Hypothalamus (tissue), 51 donors: ENCODE measurements at regions not wholly inside any gene's neighbourhood (a gene's known extent, or its start where the extent isn't known, plus 50 kb on each side); places are given as distances from the start of the nearest gene placed in this dataset.

Experiments
- DNase-seq, 51 donors: peaks; one replicate each; lab custom pipeline; 2025; lab: John Stamatoyannopoulos, UW

DNA sequence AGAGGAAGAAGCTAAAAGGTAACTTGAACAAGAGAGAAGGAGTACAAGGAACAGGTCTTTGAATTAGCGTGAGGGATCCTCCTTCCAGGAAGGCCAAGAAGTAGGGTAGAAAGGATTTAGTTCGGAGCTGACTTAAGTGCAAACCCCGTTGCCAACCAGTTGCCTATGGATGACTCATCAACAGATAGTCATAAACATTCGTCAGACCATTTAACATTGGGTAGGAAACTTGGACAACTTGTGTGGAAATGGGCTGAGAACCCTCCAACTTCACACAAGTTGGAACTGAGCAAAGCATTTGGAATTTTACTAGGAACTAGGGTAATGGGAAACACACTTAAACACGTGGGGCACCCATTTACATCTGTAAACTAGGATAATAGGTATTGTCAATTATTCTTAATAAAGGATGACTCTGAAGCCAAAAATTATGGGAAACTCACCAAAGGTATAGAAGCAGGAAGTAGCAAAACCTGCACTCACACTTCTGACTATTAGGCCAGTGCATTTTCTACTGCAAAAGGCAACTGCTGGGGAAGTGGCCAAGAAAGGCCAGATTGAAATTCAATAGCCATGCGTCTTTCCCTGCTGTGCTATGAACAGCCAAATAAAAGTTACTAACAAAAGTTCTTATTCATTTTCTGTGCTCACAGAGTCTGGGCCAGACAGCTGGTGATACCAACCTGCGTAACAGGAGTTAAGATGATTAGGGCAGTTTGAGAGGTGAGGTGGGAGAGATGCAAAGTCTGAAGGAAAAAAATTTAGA lies 174.5 kb upstream of the TMC3 start:
- DNase-seq: peak in 2 of 51 donors; percentile 5 to 19

DNA sequence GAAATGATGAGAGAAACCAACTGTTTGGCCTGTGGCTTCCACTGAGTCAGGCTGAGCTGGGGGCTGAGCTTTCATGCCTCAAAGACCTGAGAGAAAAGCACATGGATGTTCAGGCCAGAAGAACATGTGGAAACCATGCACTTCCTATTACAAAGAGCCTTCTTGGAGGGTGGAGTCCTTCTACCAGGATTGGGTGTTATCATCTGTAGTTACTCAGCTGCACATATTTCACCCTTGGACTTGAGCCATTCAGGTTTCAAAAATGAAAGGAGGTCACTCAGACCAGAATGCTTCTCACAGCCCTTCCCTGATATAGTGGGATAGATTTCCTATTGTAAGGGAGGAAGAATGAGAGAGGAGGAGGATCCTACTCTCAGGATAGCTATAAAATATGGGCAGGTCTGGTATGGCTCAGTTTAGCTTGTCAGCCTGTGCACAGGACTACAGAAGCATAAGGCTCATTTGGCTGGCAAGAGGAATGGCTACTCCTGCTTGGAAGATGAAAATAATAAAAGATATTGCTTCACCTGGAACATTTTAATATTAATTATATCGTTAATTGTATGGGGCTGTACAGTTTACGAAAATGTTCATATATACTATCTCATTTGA lies 173.6 kb upstream of the TMC3 start:
- no peak for DNase-seq

DNA sequence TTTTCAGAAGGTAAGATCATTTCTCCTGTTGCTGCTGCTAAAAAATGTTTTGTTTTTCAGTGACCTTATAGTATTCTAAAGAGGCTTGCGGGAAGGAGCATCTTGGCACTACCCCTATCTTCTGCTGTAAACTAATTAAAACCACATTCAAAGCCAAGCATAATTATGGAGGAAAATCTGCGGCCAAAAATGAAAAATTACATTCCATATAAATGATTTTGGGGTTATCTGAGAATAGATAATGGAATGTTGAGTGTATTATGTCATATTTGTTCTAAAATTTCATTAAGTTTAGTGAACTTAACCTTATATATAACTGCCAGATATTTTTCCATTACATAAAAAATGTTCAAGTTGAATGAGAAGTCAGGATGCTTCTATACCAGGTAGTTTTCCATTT lies 170.4 kb upstream of the TMC3 start:
- no peak for DNase-seq

- DNase-seq: no peak
Measured at GRCh38 chr15:81540909-81541308, 166.9 kb upstream of the TMC3 start.

DNA sequence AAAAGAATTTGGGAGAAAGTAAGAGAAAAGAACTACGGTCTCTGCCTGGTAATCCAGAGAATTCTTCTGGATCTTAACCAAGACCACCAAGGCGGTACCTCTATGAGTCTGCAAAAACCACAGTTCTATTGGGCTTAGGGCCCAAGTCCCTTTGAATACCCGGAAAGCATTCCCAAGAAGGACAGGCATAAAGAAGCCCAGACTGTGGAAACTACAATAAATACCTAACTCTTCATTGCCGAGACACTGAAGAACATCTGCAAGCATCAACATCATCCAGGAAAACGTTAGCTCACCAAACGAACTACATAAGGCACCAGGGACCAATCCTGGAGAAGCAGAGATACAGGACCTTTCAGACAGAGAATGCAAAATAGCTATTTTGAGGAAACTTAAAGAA lies 162.3 kb upstream of the TMC3 start:
- DNase-seq: no peak

- no peak for DNase-seq
Measured at GRCh38 chr15:81534124-81534523, 160.1 kb upstream of the TMC3 start.

GRCh38 chr15:81532001-81532400 lies 158.0 kb upstream of the TMC3 start:
- DNase-seq: no peak

GRCh38 chr15:81531109-81531592 lies 157.1 kb upstream of the TMC3 start:
- DNase-seq: no peak

GRCh38 chr15:81530271-81530691 lies 156.3 kb upstream of the TMC3 start:
- no peak for DNase-seq

- DNase-seq: no peak
Measured at GRCh38 chr15:81529481-81529880, 155.5 kb upstream of the TMC3 start.

GRCh38 chr15:81526029-81526428 lies 152.0 kb upstream of the TMC3 start:
- no peak for DNase-seq

GRCh38 chr15:81524496-81524895 lies 150.5 kb upstream of the TMC3 start:
- DNase-seq: no peak

- no peak for DNase-seq
Measured at GRCh38 chr15:81523867-81524266, 149.9 kb upstream of the TMC3 start.

DNA sequence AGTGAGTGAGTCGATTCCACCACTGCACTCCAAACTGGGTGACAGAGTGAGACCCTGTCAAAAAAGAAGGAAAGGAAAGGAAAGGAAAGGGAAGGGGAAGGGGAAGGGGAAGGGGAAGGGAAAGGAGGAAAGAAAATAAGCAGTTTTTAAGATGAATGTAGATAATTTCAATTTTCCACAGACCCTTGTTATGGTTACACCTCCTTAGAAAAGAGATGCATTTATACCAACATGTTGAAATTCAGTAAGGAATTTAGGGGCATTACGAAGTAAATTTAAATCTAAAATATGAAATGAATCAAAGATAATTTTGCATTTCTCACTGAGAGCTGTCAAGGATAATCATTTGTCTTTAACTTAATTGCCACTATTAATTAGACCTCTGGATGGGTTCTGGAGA lies 146.5 kb upstream of the TMC3 start:
- no peak for DNase-seq

GRCh38 chr15:81516461-81516860 lies 142.4 kb upstream of the TMC3 start:
- no peak for DNase-seq

DNA sequence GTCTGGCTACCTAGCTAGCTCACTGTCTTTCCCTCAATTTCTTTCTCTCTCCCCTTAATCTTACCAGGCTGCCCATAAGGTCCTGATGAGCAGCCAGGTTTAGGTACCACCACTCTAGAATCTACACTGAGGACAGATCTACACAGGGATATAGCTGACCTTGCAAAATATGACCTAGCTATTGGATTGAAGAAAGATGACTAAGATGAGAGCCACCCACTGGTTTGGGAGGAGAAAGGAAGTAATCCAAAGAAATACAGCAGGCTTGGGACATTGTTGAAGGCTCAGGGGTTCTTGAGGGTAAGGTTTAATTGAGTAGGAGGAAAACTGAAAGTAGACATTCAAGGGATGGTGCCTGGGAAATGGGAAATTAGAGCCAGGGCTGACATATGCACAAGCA lies 142.0 kb upstream of the TMC3 start:
- DNase-seq: no peak

DNA sequence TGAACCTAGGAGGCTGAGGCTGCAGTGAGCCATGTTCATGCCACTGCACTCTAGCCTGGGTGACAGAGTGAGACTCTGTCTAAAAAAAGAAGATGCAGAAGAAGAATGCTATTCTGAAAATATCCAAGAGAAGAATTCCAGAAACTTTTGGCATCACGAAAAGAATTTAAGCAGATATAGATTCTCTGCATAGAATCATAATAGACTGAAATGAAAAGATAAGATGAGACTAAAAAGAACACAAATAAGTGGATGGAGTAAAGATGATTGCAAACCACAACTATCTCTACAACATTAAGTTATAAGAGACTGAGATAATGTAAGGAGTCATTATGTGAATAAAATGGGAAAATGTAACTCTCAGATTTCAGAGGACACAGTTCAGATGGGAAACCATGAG lies 140.7 kb upstream of the TMC3 start:
- no peak for DNase-seq

- no peak for DNase-seq
Measured at GRCh38 chr15:81511138-81511537, 137.1 kb upstream of the TMC3 start.

- DNase-seq: no peak
Measured at GRCh38 chr15:81507831-81508230, 133.8 kb upstream of the TMC3 start.

- DNase-seq: no peak
Measured at GRCh38 chr15:81506936-81507335, 132.9 kb upstream of the TMC3 start.

DNA sequence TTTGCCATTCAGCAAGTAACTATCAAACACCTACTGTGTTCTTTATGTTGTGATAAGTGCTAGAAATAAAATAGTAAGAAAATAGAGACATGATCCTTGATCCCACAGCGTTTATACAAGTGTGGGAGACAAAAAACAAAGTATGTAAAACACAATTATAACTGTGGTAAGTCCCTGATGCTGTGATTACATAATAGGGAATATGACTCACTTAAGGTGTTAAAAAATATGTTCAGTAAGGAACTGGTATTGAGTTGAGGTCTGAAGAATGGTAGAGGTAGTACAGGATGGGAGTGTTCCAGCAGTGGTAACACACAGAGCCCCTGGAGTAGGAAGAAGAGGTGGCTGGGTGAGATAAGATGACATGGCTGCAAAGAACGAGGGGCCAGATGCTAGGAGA lies 132.1 kb upstream of the TMC3 start:
- DNase-seq: no peak

DNA sequence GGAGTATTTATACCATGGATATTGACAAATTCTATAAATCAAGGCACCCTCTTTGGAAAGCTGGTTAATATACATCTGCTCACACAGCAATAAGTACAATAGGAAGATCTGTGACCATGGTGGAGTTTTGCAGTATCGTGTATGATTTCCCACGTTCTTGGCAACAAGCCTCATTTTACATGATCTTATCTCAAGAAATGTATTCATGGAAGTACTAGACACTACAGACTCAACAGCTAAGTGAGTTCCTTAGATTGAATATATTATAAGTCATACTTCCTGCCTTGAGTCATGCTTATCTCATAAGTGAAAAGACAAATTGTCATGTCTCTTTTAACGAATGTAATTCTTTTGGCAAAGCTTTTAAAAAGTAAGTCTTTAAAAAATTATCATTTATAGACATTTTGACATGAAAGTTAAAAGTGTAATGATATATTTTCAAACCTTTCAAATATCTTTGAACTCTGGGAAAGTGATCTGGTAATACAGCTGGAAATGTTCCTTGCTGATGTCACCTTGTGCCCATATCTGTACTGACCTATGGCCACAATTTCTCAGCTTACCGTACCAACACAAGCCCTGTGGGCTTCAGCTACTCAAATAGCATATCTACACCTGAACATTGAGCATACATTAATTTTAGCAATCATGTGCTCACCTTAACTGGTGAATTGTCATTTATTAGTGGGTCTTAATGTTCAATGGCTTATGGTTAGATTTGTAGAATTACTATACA lies 130.3 kb upstream of the TMC3 start:
- DNase-seq: no peak
